Breast epithelium (tissue), 4 donors: ENCODE measurements at regions not wholly inside any gene's neighbourhood (a gene's known extent, or its start where the extent isn't known, plus 50 kb on each side); places are given as distances from the start of the nearest gene placed in this dataset.

Source experiments
- DNase-seq, 2 donors: peaks; one replicate each; pipeline ENCODE4 v3.0.0-alpha.2; 2019; ENCODE audit warnings: low spot score in 2 of 2
- H3K27ac ChIP-seq, 2 donors: fragments of 200-600 bp; sonication (generic) in 1 of 2; one replicate each; pipeline ENCODE4 v1.5.1; 2016 to 2019; ENCODE audit warnings: mild to moderate bottlenecking in 1 of 2
- H3K27me3 ChIP-seq, 2 donors: fragments of 200-600 bp; sonication (generic) in 1 of 2; one replicate each; pipeline versions ENCODE4 v1.5.1 to v1.6.0; 2017 to 2019; ENCODE audit warnings: control low read depth in 1 of 2, mild to moderate bottlenecking in 1 of 2
- H3K36me3 ChIP-seq: fragments of 200-600 bp; one replicate; pipeline ENCODE4 v1.5.1; 2019
- H3K4me1 ChIP-seq, 2 donors: fragments of 200-600 bp; sonication (generic); one replicate each; pipeline ENCODE4 v1.5.1; 2016 to 2019; ENCODE audit warnings: control low read depth in 1 of 2
- H3K4me3 ChIP-seq, 3 donors: fragments of 200-600 bp; sonication (generic); 1 replicate in 2 of 3; 2 replicates in 1 of 3; pipeline ENCODE4 v1.5.1; 2016 to 2019; ENCODE audit warnings: mild to moderate bottlenecking in 3 of 3, moderate library complexity in 2 of 3
- H3K9me3 ChIP-seq, 2 donors: fragments of 200-600 bp; sonication (generic) in 1 of 2; one replicate each; pipeline ENCODE4 v1.5.1; 2016 to 2019; ENCODE audit warnings: control low read depth in 1 of 2
- POLR2A ChIP-seq: fragments of 450-650 bp; IDR thresholded peaks from one replicate; pipeline ENCODE4 v1.6.1; 2016; ENCODE audit warnings: antibody characterized with exemption, mild to moderate bottlenecking, moderate library complexity
- POLR2AphosphoS5 ChIP-seq, 3 donors: sonication (generic); formaldehyde crosslinking; IDR thresholded peaks; one replicate each; pipeline ENCODE4 v1.6.1; 2017; ENCODE audit warnings: antibody characterized with exemption in 3 of 3
- intact Hi-C: fragments of 100-400 bp; cut with DNase I; formaldehyde crosslinking; loops from one replicate; pipeline ENCODE4 v1.15.1; 2023; ENCODE audit warnings: low total_unique reads
- TF ChIP-seq, protein P1 (sequence below), 3 donors: fragments of 450-650 bp; IDR thresholded peaks; one replicate each; pipeline ENCODE4 v1.5.1; 2016 to 2017; ENCODE audit warnings: antibody characterized with exemption in 3 of 3, mild to moderate bottlenecking in 3 of 3, moderate library complexity in 3 of 3

DNA sequence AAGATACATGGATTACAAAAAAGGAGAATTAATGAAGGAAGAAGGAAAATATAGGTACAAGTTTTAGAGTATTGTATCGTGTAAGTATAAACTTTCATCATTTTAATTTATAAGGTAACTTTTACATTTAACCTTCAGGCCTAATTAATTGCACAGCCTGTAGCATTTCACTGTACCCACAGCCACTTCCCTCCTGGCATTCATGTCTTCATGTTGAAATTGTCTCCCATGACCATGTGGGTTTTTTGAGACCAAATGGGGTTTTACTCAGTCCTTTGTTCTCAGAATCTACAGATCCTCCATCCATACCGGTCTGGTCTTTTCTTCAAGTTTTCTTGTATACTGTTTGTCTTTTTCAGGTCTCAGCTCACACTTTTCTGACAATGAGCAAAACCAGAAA lies 194.3 kb upstream of the CLNK start:
- no peaks in the 10 kb centered on the region for H3K4me1 ChIP-seq
- H3K27ac ChIP-seq: no peak overlapping the region
- intact Hi-C loops: no loop called here
- no peaks in the 10 kb centered on the region for H3K9me3 ChIP-seq
- no peak for DNase-seq
- no peak for TF ChIP-seq POLR2A
- H3K4me3 ChIP-seq: no peak overlapping the region
- H3K36me3 ChIP-seq: no peaks in the 10 kb centered on the region
- no peaks in the 10 kb centered on the region for H3K27me3 ChIP-seq

DNA sequence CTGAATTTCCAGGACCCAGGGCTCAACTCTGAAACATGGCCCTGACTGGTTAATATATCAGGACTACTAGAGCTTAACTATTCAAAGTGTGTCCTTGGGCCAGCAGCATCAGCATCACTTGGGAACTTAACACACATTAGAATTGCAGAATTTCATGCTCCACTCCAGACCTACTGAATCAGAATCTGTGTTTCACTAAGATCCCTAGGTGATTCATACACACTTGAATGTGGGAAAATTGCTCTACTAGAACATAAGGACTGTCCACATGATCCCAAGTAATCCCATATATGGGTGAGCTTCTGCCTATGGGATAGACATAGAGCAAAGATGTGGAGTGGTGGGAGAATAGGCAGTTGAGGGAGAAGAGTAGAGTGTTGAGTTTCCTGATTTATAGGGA lies 192.5 kb upstream of the CLNK start:
- TF ChIP-seq, protein P1, sequence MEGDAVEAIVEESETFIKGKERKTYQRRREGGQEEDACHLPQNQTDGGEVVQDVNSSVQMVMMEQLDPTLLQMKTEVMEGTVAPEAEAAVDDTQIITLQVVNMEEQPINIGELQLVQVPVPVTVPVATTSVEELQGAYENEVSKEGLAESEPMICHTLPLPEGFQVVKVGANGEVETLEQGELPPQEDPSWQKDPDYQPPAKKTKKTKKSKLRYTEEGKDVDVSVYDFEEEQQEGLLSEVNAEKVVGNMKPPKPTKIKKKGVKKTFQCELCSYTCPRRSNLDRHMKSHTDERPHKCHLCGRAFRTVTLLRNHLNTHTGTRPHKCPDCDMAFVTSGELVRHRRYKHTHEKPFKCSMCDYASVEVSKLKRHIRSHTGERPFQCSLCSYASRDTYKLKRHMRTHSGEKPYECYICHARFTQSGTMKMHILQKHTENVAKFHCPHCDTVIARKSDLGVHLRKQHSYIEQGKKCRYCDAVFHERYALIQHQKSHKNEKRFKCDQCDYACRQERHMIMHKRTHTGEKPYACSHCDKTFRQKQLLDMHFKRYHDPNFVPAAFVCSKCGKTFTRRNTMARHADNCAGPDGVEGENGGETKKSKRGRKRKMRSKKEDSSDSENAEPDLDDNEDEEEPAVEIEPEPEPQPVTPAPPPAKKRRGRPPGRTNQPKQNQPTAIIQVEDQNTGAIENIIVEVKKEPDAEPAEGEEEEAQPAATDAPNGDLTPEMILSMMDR (IDR thresholded peaks at IDR 0.05): no peak
- TF ChIP-seq POLR2AphosphoS5 (IDR thresholded peaks at IDR 0.05) (no peak), POLR2A (no peak)
- Histone ChIP-seq H3K4me3 (no peak overlapping the region), H3K9me3 (no peaks in the 10 kb centered on the region), H3K36me3 (no peaks in the 10 kb centered on the region), H3K27me3 (no peaks in the 10 kb centered on the region), H3K4me1 (no peaks in the 10 kb centered on the region), H3K27ac (no peak overlapping the region)
- intact Hi-C loops: no loop called here
- DNase-seq: no peak

- Histone ChIP-seq H3K27me3 (no peaks in the 10 kb centered on the region), H3K36me3 (no peaks in the 10 kb centered on the region), H3K9me3 (no peaks in the 10 kb centered on the region), H3K27ac (no peak overlapping the region), H3K4me1 (no peaks in the 10 kb centered on the region), H3K4me3 (no peak overlapping the region)
- no peak for TF ChIP-seq POLR2AphosphoS5 (IDR thresholded peaks at IDR 0.05)
- DNase-seq: no peak
- intact Hi-C loops: no loop called here
These were observed 190.7 kb upstream of the CLNK start for GRCh38 chr4:10875144-10875799.

GRCh38 chr4:10873809-10874208 lies 189.2 kb upstream of the CLNK start:
- TF ChIP-seq, protein P1 (IDR thresholded peaks at IDR 0.05): no peak
- TF ChIP-seq POLR2A (no peak), POLR2AphosphoS5 (IDR thresholded peaks at IDR 0.05) (no peak)
- H3K27ac ChIP-seq: no peak overlapping the region
- DNase-seq: no peak
- no peaks in the 10 kb centered on the region for H3K27me3 ChIP-seq
- no peak overlapping the region for H3K4me3 ChIP-seq
- intact Hi-C loops: loop anchor here (5.0 kb wide), 1 partner anchor 362 kb away; no protein-coding TSS in a partner anchor
- H3K36me3 ChIP-seq: no peaks in the 10 kb centered on the region
- H3K4me1 ChIP-seq: no peaks in the 10 kb centered on the region
- no peaks in the 10 kb centered on the region for H3K9me3 ChIP-seq

GRCh38 chr4:10872833-10873517 lies 188.4 kb upstream of the CLNK start:
- no peak overlapping the region for H3K27ac ChIP-seq
- no peak for TF ChIP-seq POLR2A
- no peak for TF ChIP-seq POLR2AphosphoS5 (IDR thresholded peaks at IDR 0.05)
- TF ChIP-seq, protein P1 (IDR thresholded peaks at IDR 0.05): no peak

DNA sequence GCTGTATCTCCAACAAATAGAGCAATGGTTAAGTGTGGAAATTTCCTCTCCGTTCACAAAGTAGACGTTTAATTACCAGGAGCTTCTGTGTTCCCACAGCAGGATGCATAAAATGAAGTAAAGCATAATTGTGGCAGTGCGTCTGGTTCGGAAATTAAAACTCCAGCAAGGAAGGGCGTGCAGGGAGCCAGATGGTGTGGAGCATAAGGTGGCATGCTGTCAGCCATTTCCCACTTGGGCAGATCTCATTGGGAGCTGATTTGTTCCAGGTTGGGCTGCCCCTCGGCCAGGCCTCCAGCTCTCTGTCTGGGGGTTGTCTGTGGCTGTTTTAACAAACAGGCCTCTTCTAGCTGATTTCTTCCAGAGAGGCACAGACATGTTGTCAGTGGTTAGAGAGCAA lies 182.1 kb upstream of the CLNK start:
- Histone ChIP-seq H3K27me3 (no peaks in the 10 kb centered on the region), H3K27ac (no peak overlapping the region), H3K9me3 (no peaks in the 10 kb centered on the region), H3K36me3 (no peaks in the 10 kb centered on the region), H3K4me1 (no peaks in the 10 kb centered on the region), H3K4me3 (no peak overlapping the region)
- intact Hi-C loops: no loop called here
- no peak for TF ChIP-seq POLR2AphosphoS5 (IDR thresholded peaks at IDR 0.05)
- TF ChIP-seq, protein P1 (IDR thresholded peaks at IDR 0.05): no peak
- no peak for TF ChIP-seq POLR2A
- no peak for DNase-seq

More at GRCh38 chr4:10872833-10873517, 188.4 kb upstream of the CLNK start:
- no peak overlapping the region for H3K4me3 ChIP-seq
- H3K9me3 ChIP-seq: no peaks in the 10 kb centered on the region
- no peaks in the 10 kb centered on the region for H3K27me3 ChIP-seq
- H3K4me1 ChIP-seq: no peaks in the 10 kb centered on the region
- H3K36me3 ChIP-seq: no peaks in the 10 kb centered on the region
- intact Hi-C loops: loop anchor here (5.0 kb wide), 1 partner anchor 361 kb away; no protein-coding TSS in a partner anchor
- no peak for DNase-seq
